HG02610 (cell line): ENCODE measurements at regions not wholly inside any gene's neighbourhood (a gene's known extent, or its start where the extent isn't known, plus 50 kb on each side); places are given as distances from the start of the nearest gene placed in this dataset.
A peak's percentile ranks its signal among the peaks of the same experiment; 100 is the strongest.

Experiments
- ATAC-seq: cut with Tn5 transposase; IDR thresholded peaks from one replicate; pipeline ENCODE4 v1.9.1; 2021; ENCODE audit warnings: mild to moderate bottlenecking, moderate library complexity; ENCODE audit not compliant: unreplicated experiment

DNA sequence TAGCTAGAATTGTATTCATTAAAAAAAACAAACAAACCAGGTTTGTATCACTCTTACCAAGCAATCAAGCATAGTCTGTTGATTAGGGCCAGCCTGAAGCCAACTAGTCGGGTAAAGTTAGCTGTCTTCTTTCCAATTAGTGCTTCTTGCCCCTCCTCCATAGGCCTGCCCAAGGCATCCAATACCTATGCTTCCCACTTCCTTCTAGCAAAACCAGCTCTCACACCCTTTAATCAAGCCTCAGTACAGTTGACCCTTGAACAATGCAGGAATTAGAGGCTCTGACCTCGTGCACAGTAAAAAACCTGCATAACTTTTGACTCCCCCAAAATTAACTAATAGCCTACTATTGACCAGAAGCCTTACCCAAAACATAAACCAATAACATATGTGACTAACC, 119.1 kb upstream of the DTNBP1 start:
- no peak for ATAC-seq

GRCh38 chr6:15781333-15781732, 118.5 kb upstream of the DTNBP1 start:
- ATAC-seq, result no peak

DNA sequence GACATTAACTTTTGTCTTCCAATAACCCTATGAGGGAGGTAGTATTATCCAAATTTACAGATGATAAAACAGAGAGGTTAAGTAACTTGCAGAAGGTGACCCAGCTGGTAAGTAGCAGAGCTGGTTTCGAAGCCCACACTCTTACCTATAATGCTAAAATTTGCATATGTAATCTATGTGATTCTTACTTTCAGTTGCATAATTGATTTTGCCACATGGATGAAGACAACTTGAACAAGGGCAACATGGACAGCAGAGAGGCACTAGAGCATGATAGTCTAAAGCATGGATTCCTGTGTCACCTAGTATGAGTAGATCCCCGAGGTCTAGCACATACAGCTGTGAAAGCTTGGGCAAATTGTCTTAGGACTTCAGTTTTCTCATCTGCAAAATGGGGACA, 117.6 kb upstream of the DTNBP1 start:
- no peak for ATAC-seq

DNA sequence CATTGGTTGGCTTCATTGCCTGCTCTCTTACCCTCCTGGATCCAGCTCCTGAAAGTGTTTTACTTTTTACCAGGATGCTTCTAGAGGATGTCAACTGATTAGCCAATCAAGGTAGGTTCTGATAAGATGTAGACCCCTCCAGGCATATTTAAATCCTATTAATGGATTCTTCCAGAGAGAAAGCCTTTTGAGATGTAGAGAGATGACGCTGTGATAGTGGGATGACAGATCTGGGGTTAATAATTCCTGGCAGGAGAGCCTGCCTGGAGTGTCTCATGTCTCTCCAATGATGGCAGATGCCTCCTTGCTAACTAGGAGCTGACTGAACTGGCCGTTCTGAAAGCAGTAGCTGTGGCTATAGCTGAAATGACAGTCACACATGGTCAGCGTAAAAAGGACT, 116.9 kb upstream of the DTNBP1 start:
- ATAC-seq, result no peak

- peak; percentile 77 for ATAC-seq
Measured at GRCh38 chr6:15776458-15776980, 113.7 kb upstream of the DTNBP1 start.

GRCh38 chr6:15775741-15776140, 112.9 kb upstream of the DTNBP1 start:
- no peak for ATAC-seq

- no peak for ATAC-seq
Measured at GRCh38 chr6:15775076-15775634, 112.3 kb upstream of the DTNBP1 start.

- ATAC-seq, result no peak
Measured at GRCh38 chr6:15773806-15774410, 111.1 kb upstream of the DTNBP1 start.

GRCh38 chr6:15770347-15771143, 107.7 kb upstream of the DTNBP1 start:
- peak; percentile 88 for ATAC-seq

GRCh38 chr6:15769511-15770018, 106.7 kb upstream of the DTNBP1 start:
- no peak for ATAC-seq

- ATAC-seq, result no peak
Measured at GRCh38 chr6:15768999-15769398, 106.2 kb upstream of the DTNBP1 start.

GRCh38 chr6:15763837-15764236, 101.0 kb upstream of the DTNBP1 start:
- no peak for ATAC-seq

GRCh38 chr6:15763364-15763763, 100.5 kb upstream of the DTNBP1 start:
- ATAC-seq, result no peak

- no peak for ATAC-seq
Measured at GRCh38 chr6:15761045-15761502, 98.2 kb upstream of the DTNBP1 start.

- no peak for ATAC-seq
Measured at GRCh38 chr6:15758631-15759215, 95.9 kb upstream of the DTNBP1 start.

DNA sequence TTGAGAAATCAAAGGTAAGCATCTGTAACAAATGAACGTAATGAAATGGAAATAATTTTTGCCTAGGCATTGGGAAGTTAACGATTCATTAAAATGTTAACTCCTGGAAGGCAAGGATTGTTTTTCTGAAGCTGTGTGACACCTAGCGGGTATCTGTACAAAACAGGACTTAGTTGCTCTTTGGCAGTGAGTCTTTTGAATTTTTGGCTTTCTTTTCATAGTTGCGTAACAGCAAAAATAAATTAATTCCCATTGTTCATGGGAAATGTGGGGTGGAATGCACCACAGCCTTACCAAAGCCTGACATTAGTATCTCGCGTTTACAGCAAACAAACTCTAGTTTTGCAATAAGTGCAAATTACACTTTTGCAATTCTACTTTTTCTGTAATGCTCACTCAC, 92.7 kb upstream of the DTNBP1 start:
- no peak for ATAC-seq

DNA sequence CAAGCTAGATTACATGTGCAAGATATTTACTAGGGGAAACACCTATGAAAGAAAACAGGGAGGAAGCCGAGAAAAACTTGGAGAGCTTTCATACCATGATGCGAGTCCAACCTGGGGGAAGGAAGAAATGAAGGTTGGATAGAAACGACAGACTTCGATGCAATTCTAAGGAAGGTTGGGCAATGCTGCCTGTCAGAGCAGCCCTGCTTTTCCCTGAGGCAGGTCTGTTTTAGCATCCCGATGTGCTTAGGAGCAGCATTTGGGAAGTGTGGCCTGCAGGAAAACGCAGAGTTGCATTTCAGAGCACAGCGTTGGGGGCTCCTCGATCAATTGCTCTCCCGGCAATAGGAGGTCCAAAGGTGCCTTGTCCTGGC, 91.9 kb upstream of the DTNBP1 start:
- no peak for ATAC-seq

- no peak for ATAC-seq
Measured at GRCh38 chr6:15754035-15754705, 91.3 kb upstream of the DTNBP1 start.

DNA sequence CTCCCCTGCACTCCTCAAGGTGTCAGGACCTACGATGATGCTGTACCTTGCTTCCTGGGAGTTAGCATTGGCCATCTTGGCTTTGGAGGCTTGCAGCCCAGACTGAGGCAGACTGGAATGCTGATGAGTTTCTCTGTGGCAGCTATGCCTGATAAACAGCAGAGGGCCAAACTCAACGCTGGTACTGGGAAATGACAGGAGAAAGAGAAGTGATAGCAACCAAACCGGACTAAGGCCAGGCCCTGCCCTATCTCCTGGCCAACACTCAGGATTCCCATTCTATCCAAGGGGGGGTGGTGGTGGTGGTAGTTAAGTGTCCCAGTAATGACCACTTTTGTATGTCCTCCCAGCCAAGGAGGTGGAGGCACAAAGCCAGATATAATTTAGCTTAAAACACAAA, 90.0 kb upstream of the DTNBP1 start:
- no peak for ATAC-seq

DNA sequence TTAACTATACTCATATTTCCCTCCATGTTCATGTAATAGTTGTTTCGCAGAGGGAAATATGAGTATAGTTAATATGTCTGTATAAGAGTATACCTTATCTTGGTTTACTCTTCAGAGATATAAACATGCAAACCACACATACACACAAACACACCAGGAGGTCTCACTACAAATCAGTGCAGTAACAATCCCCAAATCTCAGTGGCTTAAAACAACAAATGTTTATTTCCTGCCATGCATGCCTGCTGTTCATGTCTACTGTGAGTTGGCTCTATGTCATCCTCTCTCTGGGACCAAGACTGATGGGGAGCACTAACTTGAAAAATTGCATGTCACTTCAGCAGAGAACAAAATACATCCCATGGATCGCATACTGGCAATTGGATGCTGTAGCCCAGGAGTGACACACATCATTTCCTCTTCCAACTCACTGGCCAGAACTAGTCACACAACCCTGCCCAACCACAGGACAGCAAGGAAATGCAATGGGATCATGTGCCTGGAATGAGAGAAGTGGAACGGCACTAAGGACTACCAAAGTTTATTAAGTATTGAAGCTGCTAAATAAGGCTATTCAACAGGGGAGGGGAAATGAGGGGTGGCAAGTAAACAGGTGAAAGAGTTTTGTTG, 89.0 kb upstream of the DTNBP1 start:
- ATAC-seq, result no peak
